ENCODE measurements at regions not wholly inside any gene's neighbourhood (a gene's known extent, or its start where the extent isn't known, plus 50 kb on each side); places are given as distances from the start of the nearest gene placed in this dataset.

GRCh38 chr1:106494646-106495045 lies 561.8 kb upstream of the PRMT6 start:
- Histone ChIP-seq H3K79me2 (ENCODE audit: control insufficient read depth, insufficient read depth, low read length) (no peaks in the 10 kb centered on the region), H3K4me1 (ENCODE audit: control insufficient read depth, extremely low read depth, insufficient read depth, low read length) (no peaks in the 10 kb centered on the region), H3K4me2 (ENCODE audit: insufficient read depth, low read length) (no peak overlapping the region), H2AFZ (ENCODE audit: low read depth, low read length) (no peak overlapping the region), H4K20me1 (replicated peaks; ENCODE audit: control insufficient read depth, extremely low read depth, insufficient read depth, low read length) (no peaks in the 10 kb centered on the region), H3K27me3 (ENCODE audit: control insufficient read depth in 2 of 2, insufficient read depth in 2 of 2, low read length in 2 of 2) (no peaks in the 10 kb centered on the region), H3K9ac (replicated peaks; ENCODE audit: extremely low read depth, insufficient read depth, low read length) (no peak overlapping the region), H3K9me1 (replicated peaks; ENCODE audit: control insufficient read depth, extremely low read depth, insufficient read depth, low read length) (no peaks in the 10 kb centered on the region), H3K4me3 (replicated peaks in 1 of 3; ENCODE audit: insufficient read depth in 1 of 3, low read depth in 1 of 3, low read length in 3 of 3) (no peak overlapping the region), H3K27ac (ENCODE audit: insufficient read depth, low read depth, low read length) (no peak overlapping the region), H3K9me3 (replicated peaks; ENCODE audit: control insufficient read depth, insufficient read depth, low read length) (no peaks in the 10 kb centered on the region), H3K36me3 (ENCODE audit: control insufficient read depth in 2 of 2, extremely low read depth in 1 of 2, insufficient read depth in 2 of 2, low read length in 2 of 2) (no peaks in the 10 kb centered on the region)
- ChIA-PET CTCF (no interaction called here), POLR2A (no interaction called here)
- DNase-seq (ENCODE audit: low read depth, low spot score) = no peak
- dilution Hi-C loops (cut with MboI; ENCODE audit: extremely low pct_ligation_motif_present, low sequenced_read_pairs) (no loop called here), intact Hi-C loops (cut with micrococcal nuclease) (no loop called here)
- BruUV-seq (replicated peaks) = no TSS peak
- FAIRE-seq = no peak
- no peak for TF ChIP-seq JUN (IDR thresholded peaks at IDR 0.05; ENCODE audit: borderline replicate concordance, insufficient read depth, insufficient read length, low read depth)
- TF ChIP-seq GATA2 (IDR thresholded peaks at IDR 0.05; ENCODE audit: insufficient read depth, insufficient read length, low read depth, low read length) = no peak
- no peak for TF ChIP-seq CTCF (IDR thresholded peaks at IDR 0.05; ENCODE audit: extremely low read depth in 1 of 2, insufficient read depth in 1 of 2, low read depth in 1 of 2, low read length in 2 of 2)

- intact Hi-C loops (cut with micrococcal nuclease) = no loop called here
- CTCF ChIA-PET = no interaction called here
- H3K4me2 ChIP-seq (ENCODE audit: insufficient read depth, low read length) = no peak overlapping the region
Measured at GRCh38 chr1:106498238-106498637, 558.2 kb upstream of the PRMT6 start.

More at GRCh38 chr1:106498238-106498637, 558.2 kb upstream of the PRMT6 start:
- Histone ChIP-seq H3K4me1 (ENCODE audit: control insufficient read depth, extremely low read depth, insufficient read depth, low read length) (no peaks in the 10 kb centered on the region), H3K9me1 (replicated peaks; ENCODE audit: control insufficient read depth, extremely low read depth, insufficient read depth, low read length) (no peaks in the 10 kb centered on the region), H3K79me2 (ENCODE audit: control insufficient read depth, insufficient read depth, low read length) (no peaks in the 10 kb centered on the region), H3K4me3 (replicated peaks in 1 of 3; ENCODE audit: insufficient read depth in 1 of 3, low read depth in 1 of 3, low read length in 3 of 3) (no peak overlapping the region), H3K27ac (ENCODE audit: insufficient read depth, low read depth, low read length) (no peak overlapping the region), H2AFZ (ENCODE audit: low read depth, low read length) (no peak overlapping the region), H4K20me1 (replicated peaks; ENCODE audit: control insufficient read depth, extremely low read depth, insufficient read depth, low read length) (no peaks in the 10 kb centered on the region), H3K27me3 (ENCODE audit: control insufficient read depth in 2 of 2, insufficient read depth in 2 of 2, low read length in 2 of 2) (no peaks in the 10 kb centered on the region), H3K9me3 (replicated peaks; ENCODE audit: control insufficient read depth, insufficient read depth, low read length) (no peaks in the 10 kb centered on the region), H3K9ac (replicated peaks; ENCODE audit: extremely low read depth, insufficient read depth, low read length) (no peak overlapping the region), H3K36me3 (ENCODE audit: control insufficient read depth in 2 of 2, extremely low read depth in 1 of 2, insufficient read depth in 2 of 2, low read length in 2 of 2) (no peaks in the 10 kb centered on the region)
- POLR2A ChIA-PET = no interaction called here
- DNase-seq (ENCODE audit: low read depth, low spot score) = no peak
- dilution Hi-C loops (cut with MboI; ENCODE audit: extremely low pct_ligation_motif_present, low sequenced_read_pairs) = no loop called here
- no peak for FAIRE-seq
- no TSS peak for BruUV-seq (replicated peaks)
- no peak for TF ChIP-seq MYC (IDR thresholded peaks at IDR 0.05; ENCODE audit: low read depth, low read length)
- TF ChIP-seq FOS (IDR thresholded peaks at IDR 0.05; ENCODE audit: borderline replicate concordance, insufficient read depth, low read length) = no peak
- no peak for TF ChIP-seq JUN (IDR thresholded peaks at IDR 0.05; ENCODE audit: borderline replicate concordance, insufficient read depth, insufficient read length, low read depth)
- TF ChIP-seq POLR2A (IDR thresholded peaks at IDR 0.05; ENCODE audit: low read depth, low read length) = no peak
- TF ChIP-seq EZH2 (IDR thresholded peaks at IDR 0.05; ENCODE audit: borderline replicate concordance, low read depth, low read length, severe bottlenecking) = no peak
- no peak for TF ChIP-seq CTCF (IDR thresholded peaks at IDR 0.05; ENCODE audit: extremely low read depth in 1 of 2, insufficient read depth in 1 of 2, low read depth in 1 of 2, low read length in 2 of 2)
- TF ChIP-seq GATA2 (IDR thresholded peaks at IDR 0.05; ENCODE audit: insufficient read depth, insufficient read length, low read depth, low read length) = no peak
- TF ChIP-seq POLR2AphosphoS5 (IDR thresholded peaks at IDR 0.05; ENCODE audit: insufficient read depth, low read depth, low read length) = no peak
- no peak for TF ChIP-seq MAX (IDR thresholded peaks at IDR 0.05; ENCODE audit: insufficient read depth, insufficient read length)

Data from endothelial cell of umbilical vein (primary cell).